Esophagus muscularis mucosa (tissue), 4 donors: ENCODE measurements at regions not wholly inside any gene's neighbourhood (a gene's known extent, or its start where the extent isn't known, plus 50 kb on each side); places are given as distances from the start of the nearest gene placed in this dataset.

ENCODE experiments used
- DNase-seq: peaks from one replicate; pipeline ENCODE4 v3.0.0-alpha.2; 2017; ENCODE audit errors: extremely low spot score
- H3K27ac ChIP-seq, 4 donors: fragments of 200-600 bp; sonication (generic); replicated peaks in 1 of 4; 1 replicate in 3 of 4; 2 replicates in 1 of 4; pipeline ENCODE4 v1.5.1; 2016 to 2019; ENCODE audit warnings: mild to moderate bottlenecking in 1 of 4
- H3K27me3 ChIP-seq, 4 donors: fragments of 200-600 bp; sonication (generic); one replicate each; pipeline versions ENCODE4 v1.5.1 to v1.6.0; 2016 to 2019
- H3K36me3 ChIP-seq, 4 donors: fragments of 200-600 bp; sonication (generic); one replicate each; pipeline ENCODE4 v1.5.1; 2016 to 2019
- H3K4me1 ChIP-seq, 4 donors: fragments of 200-600 bp; sonication (generic); one replicate each; pipeline ENCODE4 v1.5.1; 2016 to 2019
- H3K4me3 ChIP-seq, 4 donors: fragments of 200-600 bp; sonication (generic); 1 replicate in 2 of 4; 2 replicates in 2 of 4; pipeline ENCODE4 v1.5.1; 2016 to 2019; ENCODE audit warnings: mild to moderate bottlenecking in 4 of 4, moderate library complexity in 1 of 4
- H3K9me3 ChIP-seq, 4 donors: fragments of 200-600 bp; sonication (generic); 1 replicate in 3 of 4; 2 replicates in 1 of 4; pipeline ENCODE4 v1.5.1; 2016 to 2019
- EP300 ChIP-seq: sonication (generic); formaldehyde crosslinking; IDR thresholded peaks from one replicate; pipeline ENCODE4 v1.6.1; 2017; ENCODE audit warnings: antibody characterized with exemption
- POLR2A ChIP-seq: fragments of 450-650 bp; IDR thresholded peaks from one replicate; pipeline ENCODE4 v1.6.1; 2017; ENCODE audit warnings: antibody characterized with exemption, moderate library complexity, mild to moderate bottlenecking, low read depth
- POLR2AphosphoS5 ChIP-seq, 2 donors: sonication (generic); formaldehyde crosslinking; IDR thresholded peaks; one replicate each; pipeline ENCODE4 v1.6.1; 2017; ENCODE audit warnings: antibody characterized with exemption in 2 of 2
- WGBS: methylation state at CpG from one replicate; pipeline ENCODE4 v1.1.5; 2018; 5-methylcytosine and 5-hydroxymethylcytosine counted together
- intact Hi-C: fragments of 100-400 bp; cut with DNase I; formaldehyde crosslinking; loops from one replicate; pipeline ENCODE4 v1.15.1; 2023
- TF ChIP-seq, protein P1 (sequence below), 3 experiments: fragments of 200-600 bp in 2 of 3; fragments of 450-650 bp in 1 of 3; sonication (generic) in 2 of 3; IDR thresholded peaks; one replicate each; pipeline ENCODE4 v1.5.1; 2017 to 2019; ENCODE audit warnings: antibody characterized with exemption in 3 of 3, mild to moderate bottlenecking in 2 of 3, moderate library complexity in 1 of 3

DNA sequence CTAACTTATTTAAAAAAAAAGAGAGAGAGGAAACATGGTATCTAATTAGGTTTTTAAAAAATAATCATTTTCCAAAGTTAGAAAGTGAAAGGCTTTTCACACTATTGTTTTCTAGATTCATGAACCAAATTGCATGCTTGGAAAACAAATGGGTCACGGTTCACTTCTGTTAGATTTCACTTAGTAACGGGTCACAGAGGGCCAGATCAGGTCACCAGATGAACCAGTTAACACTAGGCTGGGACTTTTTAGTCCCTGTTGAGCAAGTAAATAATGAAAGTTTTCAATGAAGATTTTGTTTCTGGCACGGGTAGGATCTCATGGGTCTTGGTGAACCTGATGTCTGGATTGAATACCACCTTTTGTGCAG is 207.2 kb upstream of the RFX3 start:
- intact Hi-C loops = loop anchor here (5.0 to 10.0 kb wide), 2 partner anchors 492 to 584 kb away; no protein-coding TSS in a partner anchor
- WGBS = 49% methylated on average over 3 of the region's 3 CpGs
- H3K27ac ChIP-seq = no peak overlapping the region

DNA sequence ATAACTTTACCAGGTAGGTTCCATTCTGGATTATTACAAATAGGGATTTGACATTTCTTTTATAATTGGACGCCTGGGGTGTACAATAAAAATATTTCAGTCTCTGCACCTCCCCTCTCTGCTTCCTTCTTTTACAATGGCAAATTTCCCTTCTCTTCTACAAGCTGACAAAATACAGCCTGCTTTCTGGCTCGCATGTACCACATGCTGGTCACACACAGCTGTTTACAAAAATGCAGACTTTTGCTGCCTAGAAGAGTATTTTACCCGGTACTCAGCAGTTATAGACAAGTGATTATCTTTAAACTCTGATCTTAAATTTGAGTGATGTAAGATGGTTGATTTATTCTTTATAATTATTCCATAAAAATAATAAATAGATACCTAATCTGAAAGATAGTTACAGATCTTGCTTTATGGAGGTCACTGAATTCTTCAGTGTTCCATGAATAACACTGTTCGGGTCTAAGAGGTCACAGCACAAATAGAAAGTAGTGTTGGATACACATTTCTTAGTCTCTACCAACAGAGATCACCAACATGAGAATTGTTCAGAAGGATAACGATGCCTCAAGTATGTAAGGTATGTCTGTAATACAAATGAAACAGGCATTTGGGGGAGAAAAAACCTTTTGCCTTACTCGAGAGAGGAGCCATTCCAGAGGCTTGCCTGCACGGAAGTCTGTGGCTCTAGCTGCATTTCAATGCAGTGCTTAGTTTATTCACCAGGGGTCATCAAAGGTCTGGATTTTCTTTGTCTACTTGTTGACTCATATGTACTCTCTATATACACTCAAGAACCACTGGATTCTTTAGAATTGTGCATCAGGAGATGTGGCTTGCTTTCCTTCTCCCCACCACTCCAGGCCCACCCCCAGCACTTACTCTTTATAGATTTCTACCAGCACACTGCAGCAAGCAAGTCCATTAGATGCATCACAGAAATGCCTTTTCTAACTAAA is 206.6 kb upstream of the RFX3 start:
- H3K4me3 ChIP-seq = peak overlapping the region in 2 of 4 donors; percentile 5 to 23
- no peaks in the 10 kb centered on the region for H3K27me3 ChIP-seq
- TF ChIP-seq POLR2AphosphoS5 (IDR thresholded peaks at IDR 0.05) = no peak
- TF ChIP-seq, protein P1, sequence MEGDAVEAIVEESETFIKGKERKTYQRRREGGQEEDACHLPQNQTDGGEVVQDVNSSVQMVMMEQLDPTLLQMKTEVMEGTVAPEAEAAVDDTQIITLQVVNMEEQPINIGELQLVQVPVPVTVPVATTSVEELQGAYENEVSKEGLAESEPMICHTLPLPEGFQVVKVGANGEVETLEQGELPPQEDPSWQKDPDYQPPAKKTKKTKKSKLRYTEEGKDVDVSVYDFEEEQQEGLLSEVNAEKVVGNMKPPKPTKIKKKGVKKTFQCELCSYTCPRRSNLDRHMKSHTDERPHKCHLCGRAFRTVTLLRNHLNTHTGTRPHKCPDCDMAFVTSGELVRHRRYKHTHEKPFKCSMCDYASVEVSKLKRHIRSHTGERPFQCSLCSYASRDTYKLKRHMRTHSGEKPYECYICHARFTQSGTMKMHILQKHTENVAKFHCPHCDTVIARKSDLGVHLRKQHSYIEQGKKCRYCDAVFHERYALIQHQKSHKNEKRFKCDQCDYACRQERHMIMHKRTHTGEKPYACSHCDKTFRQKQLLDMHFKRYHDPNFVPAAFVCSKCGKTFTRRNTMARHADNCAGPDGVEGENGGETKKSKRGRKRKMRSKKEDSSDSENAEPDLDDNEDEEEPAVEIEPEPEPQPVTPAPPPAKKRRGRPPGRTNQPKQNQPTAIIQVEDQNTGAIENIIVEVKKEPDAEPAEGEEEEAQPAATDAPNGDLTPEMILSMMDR (IDR thresholded peaks at IDR 0.05) = peak; percentile 64 to 77 (median 70)
- H3K9me3 ChIP-seq = no peaks in the 10 kb centered on the region
- peak overlapping the region in 3 of 4 donors; percentile 1 to 22 (median 14) for H3K27ac ChIP-seq
- peaks cover 0 to 16% (median 9%) of the 10 kb centered on the region in 4 donors for H3K4me1 ChIP-seq
- intact Hi-C loops = loop anchor here (5.0 to 10.0 kb wide), 2 partner anchors 492 to 585 kb away; no protein-coding TSS in a partner anchor
- 44% methylated on average over 7 of the region's 7 CpGs for WGBS
- no peaks in the 10 kb centered on the region for H3K36me3 ChIP-seq
- no peak for DNase-seq

More for the DNA sequence above, 207.2 kb upstream of the RFX3 start:
- Histone ChIP-seq H3K27me3 (no peaks in the 10 kb centered on the region), H3K36me3 (no peaks in the 10 kb centered on the region), H3K9me3 (no peaks in the 10 kb centered on the region), H3K4me3 (no peak overlapping the region), H3K4me1 (peaks cover 0 to 16% (median 9%) of the 10 kb centered on the region in 4 donors)
- TF ChIP-seq EP300 = no peak
- TF ChIP-seq POLR2AphosphoS5 (IDR thresholded peaks at IDR 0.05) = no peak
- TF ChIP-seq, protein P1 (IDR thresholded peaks at IDR 0.05) = no peak
- TF ChIP-seq POLR2A = no peak
- DNase-seq = no peak

DNA sequence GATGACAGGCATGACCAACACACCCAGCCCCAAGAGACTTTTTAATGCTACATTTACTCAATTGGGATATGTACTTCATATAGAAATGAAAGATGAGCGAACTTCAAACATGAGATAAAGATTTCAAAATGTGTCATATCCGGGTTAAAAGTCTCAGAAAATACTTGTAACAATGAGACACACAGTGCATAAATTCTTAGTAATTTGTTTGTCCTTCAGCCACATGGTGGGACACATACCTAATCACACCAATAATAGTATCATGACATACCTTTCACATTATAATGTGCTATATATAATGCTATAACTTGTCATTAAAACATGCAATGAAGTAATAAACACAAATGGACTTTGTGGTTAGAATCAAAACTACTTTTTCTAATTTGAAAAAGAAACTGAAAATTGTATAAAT is 204.7 kb upstream of the RFX3 start:
- no peak for DNase-seq
- Histone ChIP-seq H3K4me3 (no peak overlapping the region), H3K9me3 (no peaks in the 10 kb centered on the region), H3K27ac (no peak overlapping the region), H3K27me3 (no peaks in the 10 kb centered on the region), H3K36me3 (no peaks in the 10 kb centered on the region), H3K4me1 (peaks cover 0 to 16% (median 9%) of the 10 kb centered on the region in 4 donors)
- 92% methylated on average over 2 of the region's 2 CpGs for WGBS
- TF ChIP-seq POLR2A (no peak), EP300 (no peak), POLR2AphosphoS5 (IDR thresholded peaks at IDR 0.05) (no peak)
- TF ChIP-seq, protein P1 (IDR thresholded peaks at IDR 0.05) = no peak
- intact Hi-C loops = loop anchor here (5.0 to 10.0 kb wide), 2 partner anchors 494 to 587 kb away; no protein-coding TSS in a partner anchor

DNA sequence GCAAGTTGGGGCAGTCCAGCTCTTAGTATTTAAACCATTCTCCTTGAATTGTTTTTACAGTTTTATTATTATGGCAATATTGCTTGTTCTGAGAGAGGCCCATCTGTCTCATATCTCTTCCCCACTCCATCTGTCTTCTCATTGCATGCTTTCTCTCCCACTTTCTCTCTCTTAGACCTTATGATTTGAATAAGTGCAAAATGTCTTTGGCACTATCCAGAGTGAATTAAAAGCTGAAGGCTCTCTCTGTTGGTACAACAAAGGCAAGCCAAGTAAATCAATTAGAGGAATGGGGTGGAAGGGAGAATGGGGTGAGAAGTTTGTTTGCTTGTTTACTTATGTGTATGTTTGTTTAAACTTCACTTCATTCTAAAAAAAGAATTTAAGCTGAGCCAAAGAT is 195.3 kb upstream of the RFX3 start:
- H3K27ac ChIP-seq = no peak overlapping the region

More for the DNA sequence above, 195.3 kb upstream of the RFX3 start:
- no peak for DNase-seq
- Histone ChIP-seq H3K9me3 (peaks cover 0 to 4% (median 0%) of the 10 kb centered on the region in 4 donors), H3K27me3 (no peaks in the 10 kb centered on the region), H3K36me3 (no peaks in the 10 kb centered on the region), H3K4me1 (no peaks in the 10 kb centered on the region), H3K4me3 (no peak overlapping the region)
- TF ChIP-seq POLR2AphosphoS5 (IDR thresholded peaks at IDR 0.05) (no peak), POLR2A (no peak), EP300 (no peak)
- TF ChIP-seq, protein P1 (IDR thresholded peaks at IDR 0.05) = no peak
- intact Hi-C loops = no loop called here
